ENCODE measurements at regions not wholly inside any gene's neighbourhood (a gene's known extent, or its start where the extent isn't known, plus 50 kb on each side); places are given as distances from the start of the nearest gene placed in this dataset.

DNA sequence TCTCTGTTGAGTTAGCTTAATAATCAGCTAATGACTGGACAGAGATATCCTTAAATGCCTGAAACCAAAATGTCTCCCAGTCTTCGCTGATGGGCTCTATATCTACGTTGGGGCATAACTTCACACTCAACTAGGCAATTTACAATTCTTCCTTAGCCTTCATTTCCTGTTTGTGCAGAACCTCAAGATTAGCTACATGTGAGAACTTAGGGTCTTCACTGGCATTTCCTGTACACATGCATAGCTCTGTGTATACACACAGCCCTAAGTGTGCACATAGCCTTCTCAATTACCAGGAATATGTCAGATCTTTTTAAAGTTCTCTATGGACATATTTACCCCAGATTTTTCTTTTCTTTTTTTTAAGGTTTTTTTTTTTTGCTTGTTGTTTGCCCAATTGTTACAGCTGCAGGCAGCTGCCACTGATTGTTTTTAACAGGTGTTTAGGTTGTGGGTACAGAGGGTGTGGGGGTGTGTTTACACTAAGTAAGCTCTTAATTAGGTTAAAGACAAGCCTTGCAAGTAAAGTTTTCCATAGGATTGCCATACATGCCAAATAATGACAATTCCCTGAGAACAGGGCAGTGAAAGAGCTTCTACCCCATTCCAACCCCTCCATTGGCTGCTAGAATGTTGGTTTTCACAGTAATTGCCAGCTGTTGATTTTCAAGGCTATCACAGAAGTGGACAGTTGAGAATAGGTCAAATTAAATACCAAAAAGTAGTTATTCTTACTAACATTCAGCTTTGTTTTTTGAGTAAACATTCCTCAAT, 441.0 kb downstream of the TLE4 start:
- TF ChIP-seq, protein P1, sequence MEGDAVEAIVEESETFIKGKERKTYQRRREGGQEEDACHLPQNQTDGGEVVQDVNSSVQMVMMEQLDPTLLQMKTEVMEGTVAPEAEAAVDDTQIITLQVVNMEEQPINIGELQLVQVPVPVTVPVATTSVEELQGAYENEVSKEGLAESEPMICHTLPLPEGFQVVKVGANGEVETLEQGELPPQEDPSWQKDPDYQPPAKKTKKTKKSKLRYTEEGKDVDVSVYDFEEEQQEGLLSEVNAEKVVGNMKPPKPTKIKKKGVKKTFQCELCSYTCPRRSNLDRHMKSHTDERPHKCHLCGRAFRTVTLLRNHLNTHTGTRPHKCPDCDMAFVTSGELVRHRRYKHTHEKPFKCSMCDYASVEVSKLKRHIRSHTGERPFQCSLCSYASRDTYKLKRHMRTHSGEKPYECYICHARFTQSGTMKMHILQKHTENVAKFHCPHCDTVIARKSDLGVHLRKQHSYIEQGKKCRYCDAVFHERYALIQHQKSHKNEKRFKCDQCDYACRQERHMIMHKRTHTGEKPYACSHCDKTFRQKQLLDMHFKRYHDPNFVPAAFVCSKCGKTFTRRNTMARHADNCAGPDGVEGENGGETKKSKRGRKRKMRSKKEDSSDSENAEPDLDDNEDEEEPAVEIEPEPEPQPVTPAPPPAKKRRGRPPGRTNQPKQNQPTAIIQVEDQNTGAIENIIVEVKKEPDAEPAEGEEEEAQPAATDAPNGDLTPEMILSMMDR (conservative IDR thresholded peaks at IDR 0.05) = no peak
- TF ChIP-seq EZH2 (IDR thresholded peaks at IDR 0.05; ENCODE audit: low read depth) = no peak
